Eye (tissue), 1 donor: ENCODE measurements at regions not wholly inside any gene's neighbourhood (a gene's known extent, or its start where the extent isn't known, plus 50 kb on each side); places are given as distances from the start of the nearest gene placed in this dataset.
"Not testable (repeated sequence)": the region's sequence is repeated elsewhere in the genome, so short reads cannot be mapped to it uniquely, and the experiment has no call there.

ENCODE experiments used
- DNase-seq: peaks from one replicate; pipeline ENCODE4 v3.0.0-alpha.2; 2015

GRCh38 chr12:111150921-111151840 is 217.7 kb downstream of the PHETA1 start:
- DNase-seq, result no peak

DNA sequence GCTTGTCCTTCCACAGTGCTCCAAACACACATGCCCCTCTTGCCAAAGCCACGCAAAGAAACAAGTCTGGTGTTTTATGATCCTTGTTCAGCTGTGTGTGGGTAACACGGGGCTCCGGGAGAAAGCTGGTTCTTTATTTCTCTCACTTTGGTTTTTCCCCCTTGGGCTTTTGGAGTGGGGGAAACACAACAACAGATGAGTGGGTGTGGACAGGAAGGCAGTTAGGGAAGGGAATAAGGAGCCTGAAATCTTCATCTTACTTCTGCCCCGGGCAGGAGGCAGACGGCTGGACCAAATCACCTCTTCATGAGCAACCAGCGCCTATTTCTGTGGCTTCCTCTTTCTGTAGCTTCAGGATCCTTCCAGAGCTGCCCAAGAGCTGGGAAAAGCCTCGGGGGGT is 218.5 kb downstream of the PHETA1 start:
- no peak for DNase-seq

DNA sequence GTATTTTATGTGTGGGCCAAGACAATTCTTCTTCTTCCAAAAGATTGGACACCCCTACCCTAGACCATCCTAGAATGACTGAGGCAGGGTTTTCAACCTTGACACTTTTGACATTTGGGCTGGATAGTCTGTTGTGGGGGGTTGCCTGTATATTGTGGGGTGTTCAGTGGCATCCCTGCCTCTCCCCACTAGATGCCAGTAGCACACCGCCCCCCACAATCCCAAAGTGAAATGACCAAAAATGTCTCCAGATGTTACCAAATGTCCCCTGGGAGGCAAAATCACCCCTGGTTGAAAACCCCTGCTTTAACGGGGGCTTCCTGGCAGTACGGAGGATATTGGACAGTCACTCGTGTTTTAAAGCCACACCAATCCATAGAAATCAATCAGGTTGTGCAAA is 219.6 kb downstream of the PHETA1 start:
- no peak for DNase-seq

- DNase-seq, result no peak
Observed at GRCh38 chr12:111148005-111148404, 220.9 kb downstream of the PHETA1 start.

DNA sequence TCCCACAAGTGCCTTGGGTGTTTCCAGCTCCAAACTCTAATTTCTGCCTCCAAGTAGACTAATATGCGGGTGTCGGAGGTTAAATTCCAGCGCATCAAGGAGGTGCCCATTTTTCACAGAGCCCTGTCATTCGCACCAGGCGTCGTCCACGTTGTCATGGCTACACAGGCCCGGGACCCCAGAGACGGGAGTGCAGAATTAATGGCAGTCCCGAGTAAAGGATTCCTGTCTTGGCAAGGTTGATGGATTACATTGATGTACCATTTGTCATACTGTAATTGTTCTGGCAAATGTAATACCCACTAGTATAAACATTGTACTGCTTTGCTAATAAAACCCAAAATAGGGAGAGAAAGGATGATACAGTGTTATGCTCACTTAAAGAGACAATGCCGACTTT is 222.9 kb upstream of the MYL2 start:
- DNase-seq, result peak; percentile 67

DNA sequence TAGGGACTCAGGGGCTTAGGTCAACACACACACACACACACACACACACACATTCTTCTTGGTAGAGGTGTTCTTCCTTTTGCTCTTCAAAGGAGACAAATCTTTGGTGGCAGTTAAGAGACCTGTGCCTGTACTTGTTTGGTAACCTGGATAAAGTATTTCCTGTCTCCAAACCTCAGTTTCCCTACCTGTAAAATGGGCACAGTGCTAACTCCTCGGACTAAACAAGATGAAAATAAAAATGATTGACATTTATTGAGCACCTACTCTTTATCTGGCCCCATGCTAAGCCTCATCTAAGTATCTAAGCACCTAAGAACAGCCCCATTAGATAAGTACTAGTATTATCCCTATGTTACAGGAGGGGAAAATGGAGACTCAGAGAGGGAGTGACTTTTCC is 220.8 kb upstream of the MYL2 start:
- no peak for DNase-seq

- no peak for DNase-seq
Observed at GRCh38 chr12:111138016-111138415, 217.6 kb upstream of the MYL2 start.

- no peak for DNase-seq
Observed at GRCh38 chr12:111135293-111135832, 215.0 kb upstream of the MYL2 start.

DNA sequence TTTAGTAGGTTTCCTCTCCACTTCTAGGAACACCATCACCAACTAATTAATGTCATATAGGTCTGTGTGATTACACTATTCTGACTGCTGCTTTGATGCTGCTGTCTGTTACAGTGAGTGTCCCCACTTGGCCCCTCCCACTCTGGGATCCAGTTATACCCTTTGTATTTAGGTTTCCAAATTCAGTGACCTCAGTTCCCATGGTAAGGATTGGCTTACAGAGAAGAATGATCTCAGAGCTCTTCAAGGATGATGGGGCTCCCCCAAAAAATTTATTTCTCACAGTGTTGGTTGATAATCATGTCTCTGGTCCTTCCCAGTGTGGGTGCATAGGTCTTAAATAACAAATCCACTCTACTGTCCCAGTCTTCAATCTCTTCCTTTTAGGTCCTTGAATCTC is 210.0 kb upstream of the MYL2 start:
- DNase-seq, result no peak

DNA sequence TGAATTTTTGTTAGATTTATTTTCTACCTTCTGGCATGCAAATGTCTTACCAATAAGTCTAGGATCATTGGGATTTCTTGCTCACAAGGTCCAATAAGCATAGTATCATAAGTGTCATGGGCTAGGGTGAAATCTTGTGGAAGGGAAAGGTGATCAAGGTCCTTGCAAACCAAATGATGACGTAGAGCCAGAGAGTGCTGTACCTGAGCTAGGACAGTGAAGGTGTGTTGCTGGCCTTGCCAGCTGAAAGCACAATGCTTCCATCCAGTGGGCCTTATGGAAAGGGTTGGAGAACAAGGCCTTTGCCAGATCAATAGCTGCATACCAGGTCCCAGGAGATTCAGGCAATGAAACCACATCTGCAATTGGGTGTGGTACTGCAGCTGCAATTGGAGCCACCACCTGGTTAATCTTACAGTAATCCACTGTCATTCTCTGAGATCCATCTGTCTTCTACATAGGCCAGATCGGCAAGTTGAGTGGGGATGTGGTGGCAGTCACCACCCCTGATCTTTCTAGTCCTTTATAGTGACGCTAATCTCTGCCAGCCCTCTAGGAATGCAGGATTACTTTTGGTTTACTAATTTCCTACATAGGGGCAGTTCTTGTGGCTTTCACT is 208.9 kb upstream of the MYL2 start:
- DNase-seq, result no peak

DNA sequence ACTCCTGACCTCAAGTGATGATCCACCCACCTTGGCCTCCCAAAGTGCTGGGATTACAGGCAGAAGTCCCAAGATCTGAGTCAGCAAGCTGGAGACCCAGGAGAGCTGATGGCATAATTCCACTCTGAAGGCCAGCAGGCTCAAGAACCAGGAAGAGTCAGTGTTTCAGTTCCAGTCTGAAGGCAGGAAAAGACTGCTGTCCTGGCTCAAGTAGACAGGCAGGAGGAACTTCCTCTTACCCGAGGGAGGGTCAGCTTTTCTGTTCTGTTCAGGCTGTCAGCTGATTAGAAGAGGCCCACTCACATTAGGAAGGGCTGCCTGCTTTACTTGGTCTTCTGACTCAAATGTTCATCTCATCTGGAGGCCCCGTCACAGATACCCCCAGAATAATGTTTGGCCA is 206.0 kb upstream of the MYL2 start:
- DNase-seq, result no peak

- DNase-seq, result no peak
Observed at GRCh38 chr12:111124183-111124582, 203.8 kb upstream of the MYL2 start.

- DNase-seq, result no peak
Observed at GRCh38 chr12:111123390-111123789, 203.0 kb upstream of the MYL2 start.

GRCh38 chr12:111122458-111122878 is 202.1 kb upstream of the MYL2 start:
- no peak for DNase-seq

DNA sequence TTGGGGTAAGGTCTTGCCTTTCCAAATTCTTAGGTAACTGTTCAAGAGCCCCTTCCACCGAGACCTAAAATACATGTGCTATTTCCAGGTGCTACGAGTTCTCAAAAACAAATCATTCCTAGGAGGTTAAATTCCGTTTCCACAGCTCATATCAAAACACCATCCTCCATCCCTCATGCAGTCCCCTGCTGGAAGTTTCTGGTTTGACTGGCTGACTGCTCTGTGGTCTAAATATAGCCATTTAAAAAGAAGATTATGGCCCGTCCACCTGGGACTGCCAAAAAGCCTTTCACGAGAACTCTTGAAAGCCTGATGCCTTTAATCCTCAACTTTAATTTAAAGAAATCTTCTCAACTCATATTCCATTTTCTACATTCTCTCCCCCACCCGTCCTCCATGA is 201.5 kb upstream of the MYL2 start:
- no peak for DNase-seq

DNA sequence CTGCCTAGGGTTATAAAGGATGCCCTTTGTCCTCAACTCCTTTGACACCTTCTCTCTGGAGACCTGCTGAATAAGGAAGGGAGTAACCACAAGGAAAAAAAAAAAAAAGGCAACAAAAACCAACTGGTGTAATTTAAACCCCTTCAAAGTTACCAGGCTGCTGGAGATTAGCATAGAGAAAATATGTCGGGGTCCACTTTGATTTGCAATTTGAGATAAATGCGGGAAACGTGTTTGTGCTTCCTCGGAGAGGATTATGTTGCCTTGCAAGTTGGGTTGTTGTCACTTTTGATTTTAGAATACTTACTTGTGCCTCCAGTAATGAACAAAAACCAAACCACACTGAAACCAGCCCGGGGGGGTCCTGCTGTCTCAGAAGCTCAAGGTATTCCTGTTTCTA is 200.2 kb upstream of the MYL2 start:
- DNase-seq, result no peak

- no peak for DNase-seq
Observed at GRCh38 chr12:111117017-111117416, 196.6 kb upstream of the MYL2 start.

- DNase-seq, result not testable (repeated sequence)
Observed at GRCh38 chr12:111113313-111113712, 192.9 kb upstream of the MYL2 start.

GRCh38 chr12:111112311-111113098 is 192.1 kb upstream of the MYL2 start:
- no peak for DNase-seq

DNA sequence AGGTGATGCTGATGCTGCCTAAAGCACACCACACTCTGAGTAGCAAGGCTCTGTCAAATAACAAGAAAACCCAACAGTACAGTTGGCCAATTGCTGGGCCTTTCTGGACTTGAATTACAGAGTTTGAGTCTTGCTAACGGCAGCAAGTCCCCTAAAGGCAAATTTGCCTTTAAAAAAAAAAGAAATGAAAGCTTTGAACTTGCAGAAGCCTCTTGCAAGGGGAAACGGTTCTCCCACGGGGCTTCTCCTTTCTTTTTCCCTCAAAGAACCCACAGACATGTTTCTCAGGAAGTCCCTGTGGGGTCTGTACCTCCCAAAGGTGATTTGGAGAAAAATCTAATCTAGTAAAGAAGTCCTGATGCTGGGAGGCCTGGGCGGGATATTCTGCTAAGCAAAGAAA is 191.3 kb upstream of the MYL2 start:
- DNase-seq, result no peak

GRCh38 chr12:111110556-111110955 is 190.2 kb upstream of the MYL2 start:
- DNase-seq, result peak; percentile 64

- peak; percentile 29 for DNase-seq
Observed at GRCh38 chr12:111108726-111109125, 188.3 kb upstream of the MYL2 start.
